ENCODE measurements at regions not wholly inside any gene's neighbourhood (a gene's known extent, or its start where the extent isn't known, plus 50 kb on each side); places are given as distances from the start of the nearest gene placed in this dataset.

DNA sequence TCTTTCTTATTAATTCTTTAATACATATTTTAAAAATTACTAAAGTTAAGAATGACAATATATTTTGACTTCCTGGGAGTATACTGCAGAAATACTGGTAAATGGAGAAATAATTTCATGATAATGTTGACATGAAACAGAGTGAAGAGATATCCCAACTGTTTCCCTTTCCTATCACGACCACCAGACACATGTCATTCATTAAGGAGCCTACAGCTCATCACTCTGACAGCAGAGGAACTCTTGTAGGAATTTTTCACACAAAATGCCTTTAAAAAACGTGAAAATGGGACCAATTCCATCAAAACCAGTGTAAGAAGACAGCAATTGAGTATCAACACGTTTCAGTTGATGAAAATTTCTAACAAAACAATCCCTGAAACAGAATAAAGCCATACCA lies 172.9 kb upstream of the CPHXL start:
- TF ChIP-seq CTCF (IDR thresholded peaks at IDR 0.05): no peak
- TF ChIP-seq POLR2A (IDR thresholded peaks at IDR 0.05): no peak
